ENCODE measurements at regions not wholly inside any gene's neighbourhood (a gene's known extent, or its start where the extent isn't known, plus 50 kb on each side); places are given as distances from the start of the nearest gene placed in this dataset.

GRCh38 chr11:116242006-116242405 is 530.8 kb downstream of the BUD13 start:
- no peak for TF ChIP-seq RARB (CRISPR knock-in tag; IDR thresholded peaks at IDR 0.05)
- no peak for TF ChIP-seq BACH2 (CRISPR knock-in tag; IDR thresholded peaks at IDR 0.05; ENCODE audit: borderline replicate concordance)
- no peak for TF ChIP-seq CSDC2 (CRISPR knock-in tag; IDR thresholded peaks at IDR 0.05)
- no peak for TF ChIP-seq PPARA (CRISPR knock-in tag; IDR thresholded peaks at IDR 0.05; ENCODE audit: borderline replicate concordance)
- no peak for TF ChIP-seq CREB5 (CRISPR knock-in tag; IDR thresholded peaks at IDR 0.05; ENCODE audit: low read depth)
- no peak for TF ChIP-seq ZC3H10 (CRISPR knock-in tag; IDR thresholded peaks at IDR 0.05)
- TF ChIP-seq SNAI2 (CRISPR knock-in tag; IDR thresholded peaks at IDR 0.05): no peak
- no peak for TF ChIP-seq ZFP3 (CRISPR knock-in tag; IDR thresholded peaks at IDR 0.05)
- TF ChIP-seq POU6F1 (CRISPR knock-in tag; IDR thresholded peaks at IDR 0.05; ENCODE audit: borderline replicate concordance, low read depth): no peak
- TF ChIP-seq OSR1 (CRISPR knock-in tag; IDR thresholded peaks at IDR 0.05): no peak
- TF ChIP-seq ZNF8 (CRISPR knock-in tag; IDR thresholded peaks at IDR 0.05): no peak
- no peak for TF ChIP-seq PATZ1 (CRISPR knock-in tag; IDR thresholded peaks at IDR 0.05; ENCODE audit: borderline replicate concordance)
- no peak for TF ChIP-seq ZNF70 (CRISPR knock-in tag; IDR thresholded peaks at IDR 0.05)
- no peak for TF ChIP-seq TCF4 (CRISPR knock-in tag; IDR thresholded peaks at IDR 0.05; ENCODE audit: borderline replicate concordance)
- TF ChIP-seq ZFP30 (CRISPR knock-in tag; IDR thresholded peaks at IDR 0.05): no peak
- TF ChIP-seq ZNF565 (CRISPR knock-in tag; conservative IDR thresholded peaks at IDR 0.05; ENCODE audit: low read depth): no peak
- TF ChIP-seq GLIS3 (CRISPR knock-in tag; IDR thresholded peaks at IDR 0.05): no peak
- no peak for TF ChIP-seq ISL1 (CRISPR knock-in tag; IDR thresholded peaks at IDR 0.05)
- no peak for ATAC-seq

GRCh38 chr11:116240710-116241109 is 532.1 kb downstream of the BUD13 start:
- TF ChIP-seq TSHZ2 (CRISPR knock-in tag; IDR thresholded peaks at IDR 0.05) (no peak), ZC3H10 (CRISPR knock-in tag; IDR thresholded peaks at IDR 0.05) (no peak), RARB (CRISPR knock-in tag; IDR thresholded peaks at IDR 0.05) (no peak), CREB5 (CRISPR knock-in tag; IDR thresholded peaks at IDR 0.05; ENCODE audit: low read depth) (no peak), ZNF565 (CRISPR knock-in tag; conservative IDR thresholded peaks at IDR 0.05; ENCODE audit: low read depth) (no peak), ZNF8 (CRISPR knock-in tag; IDR thresholded peaks at IDR 0.05) (no peak), PATZ1 (CRISPR knock-in tag; IDR thresholded peaks at IDR 0.05; ENCODE audit: borderline replicate concordance) (no peak), OSR1 (CRISPR knock-in tag; IDR thresholded peaks at IDR 0.05) (no peak), GLIS3 (CRISPR knock-in tag; IDR thresholded peaks at IDR 0.05) (no peak), PPARA (CRISPR knock-in tag; IDR thresholded peaks at IDR 0.05; ENCODE audit: borderline replicate concordance) (no peak), ZFP30 (CRISPR knock-in tag; IDR thresholded peaks at IDR 0.05) (no peak), POU6F1 (CRISPR knock-in tag; IDR thresholded peaks at IDR 0.05; ENCODE audit: borderline replicate concordance, low read depth) (no peak)
- ATAC-seq: no peak
